Karpas-422 (cell line): ENCODE measurements at regions not wholly inside any gene's neighbourhood (a gene's known extent, or its start where the extent isn't known, plus 50 kb on each side); places are given as distances from the start of the nearest gene placed in this dataset.

Experiments
- DNase-seq: peaks from one replicate; pipeline ENCODE4 v3.0.0-alpha.2; 2015
- H2AFZ ChIP-seq: fragments of 200-600 bp; sonication (generic); 2 replicates; pipeline ENCODE4 v1.6.1; 2014; ENCODE audit warnings: antibody characterized with exemption, low read length, mixed read lengths
- H3K27ac ChIP-seq: fragments of 200-600 bp; sonication (generic); 2 replicates; pipeline ENCODE4 v1.5.1; 2014; ENCODE audit warnings: mild to moderate bottlenecking, low read length, moderate library complexity
- H3K27me3 ChIP-seq: fragments of 200-600 bp; sonication (generic); 2 replicates; pipeline ENCODE4 v1.6.1; 2014; ENCODE audit warnings: low read length, mixed read lengths
- H3K36me3 ChIP-seq: fragments of 200-600 bp; sonication (generic); 2 replicates; pipeline ENCODE4 v1.6.1; 2014; ENCODE audit warnings: low read length, mixed read lengths; ENCODE audit not compliant: insufficient read depth
- H3K4me1 ChIP-seq: fragments of 200-600 bp; sonication (generic); 2 replicates; pipeline ENCODE4 v1.6.1; 2014; ENCODE audit warnings: mild to moderate bottlenecking, low read length, mixed read lengths
- H3K4me2 ChIP-seq: fragments of 200-600 bp; sonication (generic); 2 replicates; pipeline ENCODE4 v1.6.1; 2014; ENCODE audit warnings: low read length, low read depth, mild to moderate bottlenecking; ENCODE audit not compliant: poor library complexity, severe bottlenecking
- H3K4me3 ChIP-seq: fragments of 200-600 bp; sonication (generic); 2 replicates; pipeline ENCODE4 v1.5.1; 2014; ENCODE audit warnings: mild to moderate bottlenecking, antibody characterized with exemption, low read length, mixed read lengths
- H3K79me2 ChIP-seq: fragments of 200-600 bp; sonication (generic); 2 replicates; pipeline ENCODE4 v1.6.1; 2014; ENCODE audit warnings: mild to moderate bottlenecking, low read length, mixed read lengths
- H3K9ac ChIP-seq: fragments of 200-600 bp; sonication (generic); 2 replicates; pipeline ENCODE4 v1.6.0; 2014; ENCODE audit warnings: low read length
- H3K9me2 ChIP-seq: fragments of 200-600 bp; sonication (generic), shearing (Covaris generic); replicated peaks from 2 replicates; pipeline ENCODE4 v1.6.0; 2014; ENCODE audit warnings: mild to moderate bottlenecking, low read length, moderate library complexity; ENCODE audit not compliant: insufficient read depth
- H3K9me3 ChIP-seq: fragments of 300-700, 200-600 bp; sonication (generic); 2 replicates; pipeline ENCODE4 v1.6.1; 2014; ENCODE audit warnings: low read length, mixed read lengths
- H4K20me1 ChIP-seq: fragments of 200-600 bp; sonication (generic); 2 replicates; pipeline ENCODE4 v1.6.1; 2014; ENCODE audit warnings: mild to moderate bottlenecking, antibody characterized with exemption, low read length, low read depth; ENCODE audit not compliant: insufficient read depth

DNA sequence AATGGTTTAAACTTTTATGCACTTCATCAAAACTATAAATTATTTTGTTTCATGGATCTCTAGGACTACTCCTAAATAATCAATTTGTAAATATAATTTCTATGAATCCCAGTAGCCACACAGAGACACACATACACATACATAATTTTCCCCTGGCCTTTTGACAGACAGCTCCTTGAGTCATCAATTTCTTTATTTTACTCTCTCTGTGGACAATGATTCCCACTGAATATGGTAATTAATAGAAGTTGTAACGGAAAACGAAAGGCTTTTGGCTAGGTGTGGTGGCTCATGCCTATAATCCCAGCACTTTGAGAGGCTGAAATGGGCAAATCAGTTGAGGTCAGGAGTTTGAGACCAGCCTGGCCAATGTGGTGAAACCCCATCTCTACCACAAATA, 235.1 kb downstream of the EPHA4 start:
- Histone ChIP-seq H3K4me1 (no peaks in the 10 kb centered on the region), H3K36me3 (no peaks in the 10 kb centered on the region), H4K20me1 (no peaks in the 10 kb centered on the region), H3K27me3 (peaks cover 4% of the 10 kb centered on the region; the same call in 1 of the 2 replicates), H2AFZ (no peak overlapping the region), H3K27ac (no peak overlapping the region), H3K9me3 (peaks cover 4% of the 10 kb centered on the region), H3K9me2 (0 out of 2 replicates have a peak, but pooled peaks cover 5% of the 10 kb centered on the region), H3K4me2 (no peak overlapping the region), H3K4me3 (no peak overlapping the region), H3K9ac (no peak overlapping the region), H3K79me2 (no peaks in the 10 kb centered on the region)
- DNase-seq, result no peak

DNA sequence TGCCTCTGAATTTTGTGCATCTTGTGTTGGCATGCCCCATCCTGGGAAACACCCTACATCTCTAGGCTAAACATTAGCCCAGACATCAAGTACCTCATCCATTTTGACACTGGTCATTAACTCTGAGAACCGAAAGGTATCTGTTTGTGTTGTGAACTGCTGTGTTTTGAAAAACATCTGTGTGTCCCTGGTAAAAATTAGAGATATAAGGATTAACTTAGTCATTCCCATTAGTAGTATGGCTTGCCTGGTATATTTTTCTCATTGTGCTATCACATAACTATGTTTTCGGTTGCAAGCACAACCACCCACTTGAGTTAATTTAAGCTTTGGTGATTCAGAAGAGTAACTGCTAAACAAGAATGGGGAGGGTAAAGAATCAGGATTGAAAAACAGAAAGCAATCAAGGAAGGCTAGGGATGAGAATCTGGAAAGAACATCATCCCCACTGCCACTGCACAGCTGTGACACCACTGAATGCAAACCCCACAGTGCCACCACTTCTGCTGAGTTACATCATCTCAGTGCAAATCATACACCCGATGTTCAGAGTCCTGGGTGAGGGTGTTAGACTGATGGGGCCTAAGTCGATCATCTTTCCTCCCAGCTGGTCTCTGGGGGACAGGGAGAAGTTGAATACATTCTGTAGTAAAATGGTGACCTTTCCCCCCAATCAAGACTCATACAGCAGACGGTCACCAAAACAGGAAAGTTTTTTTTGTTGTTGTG, 234.0 kb downstream of the EPHA4 start:
- Histone ChIP-seq H3K9me2 (no peaks in the 10 kb centered on the region), H3K4me2 (no peak overlapping the region), H3K79me2 (no peaks in the 10 kb centered on the region), H3K27ac (no peak overlapping the region), H3K9me3 (no peaks in the 10 kb centered on the region), H2AFZ (no peak overlapping the region), H3K27me3 (no peaks in the 10 kb centered on the region), H3K36me3 (no peaks in the 10 kb centered on the region), H3K4me1 (no peaks in the 10 kb centered on the region), H3K9ac (no peak overlapping the region), H3K4me3 (no peak overlapping the region), H4K20me1 (no peaks in the 10 kb centered on the region)
- DNase-seq, result no peak

DNA sequence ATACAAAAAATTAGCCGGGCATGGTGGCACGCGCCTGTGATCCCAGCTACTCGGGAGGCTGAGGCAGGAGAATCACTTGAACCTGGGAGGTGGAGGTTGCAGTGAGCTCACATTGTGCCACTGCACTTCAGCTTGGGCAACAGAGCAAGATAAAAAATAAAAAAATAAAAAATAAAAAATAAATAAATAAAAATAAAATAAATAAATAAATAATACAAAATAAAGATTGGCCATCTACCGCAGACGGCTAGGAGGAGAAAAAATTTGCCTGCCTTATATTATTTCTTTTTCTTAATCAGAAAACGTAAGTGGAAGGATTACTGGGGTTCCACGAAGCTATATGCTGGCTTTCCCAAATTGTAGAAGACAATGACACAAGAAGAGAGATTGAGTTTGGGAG, 229.7 kb downstream of the EPHA4 start:
- Histone ChIP-seq H3K9me3 (no peaks in the 10 kb centered on the region), H3K79me2 (no peaks in the 10 kb centered on the region), H3K9me2 (no peaks in the 10 kb centered on the region), H3K36me3 (no peaks in the 10 kb centered on the region), H3K4me3 (no peak overlapping the region), H3K9ac (no peak overlapping the region), H2AFZ (no peak overlapping the region), H4K20me1 (no peaks in the 10 kb centered on the region), H3K4me1 (no peaks in the 10 kb centered on the region), H3K27ac (no peak overlapping the region), H3K4me2 (no peak overlapping the region), H3K27me3 (no peaks in the 10 kb centered on the region)
- no peak for DNase-seq

DNA sequence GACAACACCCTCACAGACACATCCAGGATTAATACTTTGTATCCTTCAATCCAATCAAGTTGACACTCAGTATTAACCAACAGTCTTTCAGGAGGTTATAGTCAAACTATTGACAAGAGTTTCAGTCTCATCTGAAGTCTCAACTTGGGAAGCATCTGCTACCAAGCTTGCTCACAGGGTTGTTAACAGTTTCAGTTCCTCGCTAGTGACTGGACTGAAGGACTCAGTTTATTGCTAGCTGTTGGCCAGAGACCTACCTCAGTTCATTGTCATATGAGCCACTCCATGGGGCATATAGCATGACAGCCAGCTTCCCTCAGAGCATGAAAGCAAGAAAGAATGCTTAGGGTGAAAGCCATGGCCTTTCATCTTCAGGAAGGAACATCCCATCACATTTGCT, 228.6 kb downstream of the EPHA4 start:
- H4K20me1 ChIP-seq, result no peaks in the 10 kb centered on the region
- H3K9me2 ChIP-seq, result no peaks in the 10 kb centered on the region
- no peaks in the 10 kb centered on the region for H3K9me3 ChIP-seq
- H3K4me1 ChIP-seq, result no peaks in the 10 kb centered on the region
- no peak overlapping the region for H3K9ac ChIP-seq
- no peaks in the 10 kb centered on the region for H3K27me3 ChIP-seq
- no peak overlapping the region for H3K4me2 ChIP-seq
- no peak for DNase-seq
- no peak overlapping the region for H3K4me3 ChIP-seq
- no peak overlapping the region for H3K27ac ChIP-seq
- no peaks in the 10 kb centered on the region for H3K36me3 ChIP-seq
- no peaks in the 10 kb centered on the region for H3K79me2 ChIP-seq
- H2AFZ ChIP-seq, result no peak overlapping the region

DNA sequence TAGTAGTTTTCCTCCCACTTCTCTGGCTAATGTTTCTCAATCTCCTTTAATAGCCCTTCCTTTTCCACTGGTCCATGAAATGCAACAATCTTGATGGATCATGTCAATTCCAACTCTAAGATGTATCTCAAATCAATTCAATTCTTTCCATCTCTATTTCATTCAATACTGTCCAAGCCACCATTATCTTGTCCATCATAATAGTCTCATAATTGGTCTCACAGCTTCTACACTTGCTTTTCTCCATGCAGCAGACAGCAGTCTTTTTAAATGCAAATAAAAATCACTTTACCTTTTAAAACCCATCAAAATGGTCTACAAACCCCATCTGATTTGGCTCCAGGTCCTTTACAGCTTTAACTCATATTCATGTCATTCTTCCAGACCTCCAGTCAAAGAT, 226.6 kb downstream of the EPHA4 start:
- no peak overlapping the region for H3K4me2 ChIP-seq
- no peak overlapping the region for H3K27ac ChIP-seq
- no peaks in the 10 kb centered on the region for H4K20me1 ChIP-seq
- no peaks in the 10 kb centered on the region for H3K4me1 ChIP-seq
- no peak overlapping the region for H3K4me3 ChIP-seq
- no peaks in the 10 kb centered on the region for H3K27me3 ChIP-seq
- DNase-seq, result no peak
- no peaks in the 10 kb centered on the region for H3K36me3 ChIP-seq
- H2AFZ ChIP-seq, result no peak overlapping the region
- no peaks in the 10 kb centered on the region for H3K79me2 ChIP-seq
- no peaks in the 10 kb centered on the region for H3K9me3 ChIP-seq
- no peaks in the 10 kb centered on the region for H3K9me2 ChIP-seq
- H3K9ac ChIP-seq, result no peak overlapping the region

DNA sequence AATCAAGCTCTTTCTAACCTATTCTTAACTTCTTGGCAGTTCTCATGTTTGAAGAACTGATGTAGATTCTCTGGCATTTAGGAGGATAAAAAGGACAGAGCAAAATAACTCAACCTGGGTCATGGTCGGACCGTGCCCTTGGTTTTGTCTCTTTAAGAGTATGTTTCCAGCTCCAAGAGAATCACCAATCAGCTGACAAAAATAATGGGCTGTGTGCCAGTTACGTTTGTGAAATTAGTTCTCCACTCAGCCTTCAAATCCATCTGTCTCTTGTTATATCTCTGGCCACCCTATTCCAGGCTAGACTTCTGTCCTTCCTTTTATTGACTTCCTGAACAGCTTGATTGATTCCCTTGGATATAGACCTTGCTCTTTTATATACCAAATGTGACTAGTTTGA, 225.7 kb downstream of the EPHA4 start:
- Histone ChIP-seq H4K20me1 (no peaks in the 10 kb centered on the region), H3K79me2 (no peaks in the 10 kb centered on the region), H2AFZ (no peak overlapping the region), H3K9ac (no peak overlapping the region), H3K4me3 (no peak overlapping the region), H3K9me2 (no peaks in the 10 kb centered on the region), H3K36me3 (no peaks in the 10 kb centered on the region), H3K27ac (no peak overlapping the region), H3K4me2 (no peak overlapping the region), H3K4me1 (no peaks in the 10 kb centered on the region), H3K27me3 (no peaks in the 10 kb centered on the region), H3K9me3 (no peaks in the 10 kb centered on the region)
- no peak for DNase-seq

DNA sequence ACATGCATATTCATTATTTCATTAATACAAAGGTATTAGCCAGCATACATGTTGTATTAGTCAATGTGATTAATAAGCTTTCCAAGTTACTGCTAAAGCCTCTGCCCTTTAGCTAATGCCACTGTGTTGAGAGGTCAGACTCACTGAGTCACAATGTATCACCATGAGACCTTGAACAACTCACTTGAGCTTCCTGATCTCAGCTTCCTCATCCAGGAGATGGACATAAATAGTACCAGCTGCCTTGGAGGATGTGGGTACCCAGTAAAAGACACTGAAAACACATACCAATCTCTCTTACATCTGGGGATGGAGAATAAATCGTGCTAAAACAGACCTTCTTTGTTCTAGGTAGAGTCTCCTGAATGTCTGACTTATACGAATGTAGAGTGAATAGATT, 224.6 kb downstream of the EPHA4 start:
- Histone ChIP-seq H2AFZ (no peak overlapping the region), H3K79me2 (no peaks in the 10 kb centered on the region), H4K20me1 (no peaks in the 10 kb centered on the region), H3K9me3 (no peaks in the 10 kb centered on the region), H3K4me3 (no peak overlapping the region), H3K9me2 (no peaks in the 10 kb centered on the region), H3K4me1 (no peaks in the 10 kb centered on the region), H3K36me3 (no peaks in the 10 kb centered on the region), H3K9ac (no peak overlapping the region), H3K4me2 (no peak overlapping the region), H3K27ac (no peak overlapping the region), H3K27me3 (no peaks in the 10 kb centered on the region)
- no peak for DNase-seq

DNA sequence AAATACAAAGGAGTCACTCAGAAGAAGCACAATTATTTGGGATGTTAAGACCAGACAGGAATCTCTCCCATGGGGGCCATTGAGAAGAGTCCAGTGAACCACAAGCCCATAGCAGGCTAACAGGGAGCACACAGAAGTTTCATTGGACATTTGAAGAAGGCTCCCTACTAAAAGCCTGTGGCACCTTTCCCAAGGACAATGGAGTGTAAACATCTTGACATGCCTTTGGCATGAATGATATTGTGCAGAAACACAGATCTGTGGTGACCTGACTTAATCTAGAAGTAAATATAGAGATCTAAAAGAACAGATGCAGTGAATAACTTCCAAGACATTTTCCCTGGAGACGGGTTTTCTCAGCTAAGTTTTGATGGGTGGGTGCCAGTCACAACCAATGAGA, 221.5 kb downstream of the EPHA4 start:
- no peak overlapping the region for H2AFZ ChIP-seq
- H3K9me2 ChIP-seq, result no peaks in the 10 kb centered on the region
- no peak overlapping the region for H3K9ac ChIP-seq
- no peaks in the 10 kb centered on the region for H3K79me2 ChIP-seq
- no peaks in the 10 kb centered on the region for H3K9me3 ChIP-seq
- DNase-seq, result no peak
- H3K4me2 ChIP-seq, result no peak overlapping the region
- H3K4me1 ChIP-seq, result no peaks in the 10 kb centered on the region
- H3K27ac ChIP-seq, result no peak overlapping the region
- 0 out of 2 replicates have a peak, but pooled peaks cover 2% of the 10 kb centered on the region for H3K27me3 ChIP-seq
- H4K20me1 ChIP-seq, result no peaks in the 10 kb centered on the region
- no peak overlapping the region for H3K4me3 ChIP-seq
- no peaks in the 10 kb centered on the region for H3K36me3 ChIP-seq
